Activated T-cell treated with anti-CD3 and anti-CD28 coated beads, Interleukin-2, amount 50 U/mL, for 72 hours (primary cell): ENCODE measurements at regions not wholly inside any gene's neighbourhood (a gene's known extent, or its start where the extent isn't known, plus 50 kb on each side); places are given as distances from the start of the nearest gene placed in this dataset.
"Not testable (repeated sequence)": the region's sequence is repeated elsewhere in the genome, so short reads cannot be mapped to it uniquely, and the experiment has no call there.

Source experiments
- ATAC-seq, 2 donors: fragments of 150-1000 bp; cut with Tn5 transposase; replicated peaks in 1 of 2; 2 replicates each; pipeline ENCODE4 v1.10.0; 2021; ENCODE audit warnings: moderate library complexity in 2 of 2, mild to moderate bottlenecking in 1 of 2
- DNase-seq, 2 donors: peaks; one replicate each; pipeline ENCODE4 v3.0.0; 2021 to 2022; ENCODE audit warnings: mixed read lengths in 1 of 2
- H3K27ac Mint-ChIP-seq: one replicate; pipeline ENCODE4 v1.8.0; 2022; ENCODE audit warnings: mild to moderate bottlenecking, moderate library complexity, mixed read lengths
- H3K27me3 Mint-ChIP-seq: one replicate; pipeline ENCODE4 v1.8.0; 2022; ENCODE audit warnings: low read depth, mixed read lengths
- H3K36me3 Mint-ChIP-seq, 2 donors: one replicate each; pipeline ENCODE4 v1.8.0; 2022; ENCODE audit warnings: mixed read lengths in 2 of 2, mild to moderate bottlenecking in 1 of 2; ENCODE audit not compliant: insufficient read depth in 2 of 2
- H3K4me1 Mint-ChIP-seq: one replicate; pipeline ENCODE4 v1.8.0; 2022; ENCODE audit warnings: low read depth, mixed read lengths
- H3K4me3 Mint-ChIP-seq, 2 donors: one replicate each; pipeline ENCODE4 v1.8.0; 2022; ENCODE audit warnings: mild to moderate bottlenecking in 2 of 2, mixed read lengths in 2 of 2, moderate library complexity in 2 of 2
- H3K9me3 Mint-ChIP-seq, 2 donors: one replicate each; pipeline ENCODE4 v1.8.0; 2022; ENCODE audit warnings: mixed read lengths in 2 of 2

- DNase-seq: no peak
- Mint-ChIP-seq H3K4me1 (peaks cover 12% of the 10 kb centered on the region), H3K4me3 (no peak overlapping the region), H3K9me3 (peaks cover 0 to 4% of the 10 kb centered on the region in 2 donors), H3K27ac (no peak overlapping the region), H3K36me3 (no peaks in the 10 kb centered on the region), H3K27me3 (no peaks in the 10 kb centered on the region)
- ATAC-seq: no peak
Measured at GRCh38 chr1:168833362-168833761, 104.4 kb upstream of the DPT start.

- Mint-ChIP-seq H3K27me3 (no peaks in the 10 kb centered on the region), H3K9me3 (peaks cover 0 to 4% of the 10 kb centered on the region in 2 donors)
- ATAC-seq: no peak
Measured at GRCh38 chr1:168833801-168834224, 104.8 kb upstream of the DPT start.

DNA sequence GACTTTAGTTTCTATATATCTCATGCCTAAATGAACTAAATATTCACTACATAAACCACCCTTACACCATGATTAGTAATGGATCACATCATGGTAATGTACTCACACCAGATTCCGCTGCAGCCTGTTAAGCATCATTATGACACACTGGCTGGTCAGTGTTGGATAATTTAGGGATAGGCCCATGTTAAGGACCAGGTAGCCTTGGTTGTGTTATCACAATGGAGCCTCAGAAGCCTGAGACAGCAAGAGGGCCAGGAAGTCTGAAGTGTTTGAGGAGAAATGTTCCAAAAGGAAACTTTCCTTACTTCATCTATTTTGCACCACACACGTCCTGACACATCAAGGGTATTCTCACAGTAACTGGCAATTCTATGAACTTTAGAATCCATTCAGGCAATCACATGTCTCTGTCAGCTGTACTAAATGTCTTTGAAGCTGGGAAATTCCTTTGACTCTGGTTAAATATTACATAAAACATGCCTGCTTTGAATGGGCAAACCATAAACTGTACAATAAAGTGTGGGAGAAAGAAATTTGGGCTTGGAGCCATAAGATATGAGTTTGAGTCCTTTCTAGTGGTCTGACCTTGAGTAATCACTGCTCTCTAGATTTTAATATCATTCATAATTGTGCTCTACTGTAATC, 105.3 kb upstream of the DPT start:
- Mint-ChIP-seq H3K4me3 (no peak overlapping the region), H3K27ac (peak overlapping the region; percentile 5)
- no peak for DNase-seq

More at GRCh38 chr1:168833801-168834224, 104.8 kb upstream of the DPT start:
- Mint-ChIP-seq H3K27ac (peak overlapping the region; percentile 5), H3K36me3 (no peaks in the 10 kb centered on the region), H3K4me1 (peaks cover 12% of the 10 kb centered on the region), H3K4me3 (no peak overlapping the region)
- DNase-seq: no peak

GRCh38 chr1:168835176-168835575, 106.2 kb upstream of the DPT start:
- no peak for DNase-seq
- Mint-ChIP-seq H3K36me3 (no peaks in the 10 kb centered on the region), H3K27me3 (no peaks in the 10 kb centered on the region), H3K27ac (no peak overlapping the region), H3K4me3 (no peak overlapping the region), H3K4me1 (peaks cover 12% of the 10 kb centered on the region), H3K9me3 (peaks cover 0 to 4% of the 10 kb centered on the region in 2 donors)
- no peak for ATAC-seq

More for the DNA sequence above, 105.3 kb upstream of the DPT start:
- no peaks in the 10 kb centered on the region for H3K27me3 Mint-ChIP-seq
- peaks cover 12% of the 10 kb centered on the region for H3K4me1 Mint-ChIP-seq
- no peaks in the 10 kb centered on the region for H3K36me3 Mint-ChIP-seq
- H3K9me3 Mint-ChIP-seq: peaks cover 0 to 4% of the 10 kb centered on the region in 2 donors
- ATAC-seq: peak; percentile 43 to 51

GRCh38 chr1:168835791-168836190, 106.8 kb upstream of the DPT start:
- H3K4me3 Mint-ChIP-seq: no peak overlapping the region
- peaks cover 0 to 4% of the 10 kb centered on the region in 2 donors for H3K9me3 Mint-ChIP-seq
- H3K36me3 Mint-ChIP-seq: no peaks in the 10 kb centered on the region
- no peak for ATAC-seq
- H3K27ac Mint-ChIP-seq: no peak overlapping the region
- no peaks in the 10 kb centered on the region for H3K27me3 Mint-ChIP-seq
- DNase-seq: no peak
- H3K4me1 Mint-ChIP-seq: peaks cover 12% of the 10 kb centered on the region

DNA sequence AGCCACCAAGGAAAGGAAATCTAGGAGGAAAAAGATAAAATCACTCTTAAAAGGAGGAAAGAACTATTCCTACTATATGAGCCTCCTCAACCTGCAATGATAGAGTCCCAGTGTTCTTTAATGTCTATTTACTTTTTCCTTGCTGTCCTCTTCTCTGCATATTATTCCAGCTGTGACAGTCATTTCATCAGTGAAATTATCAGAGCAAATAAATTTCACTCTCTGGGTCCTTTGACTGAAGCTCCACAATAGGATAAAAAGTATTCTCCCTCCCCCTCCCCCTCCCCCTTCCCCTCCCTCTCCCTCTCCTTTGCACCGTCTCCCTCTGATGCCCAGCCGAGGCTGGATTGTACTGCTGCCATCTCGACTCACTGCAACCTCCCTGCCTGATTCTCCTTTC, 107.5 kb upstream of the DPT start:
- no peak for ATAC-seq
- Mint-ChIP-seq H3K4me3 (no peak overlapping the region), H3K4me1 (peaks cover 12% of the 10 kb centered on the region), H3K27me3 (no peaks in the 10 kb centered on the region), H3K9me3 (peaks cover 0 to 4% of the 10 kb centered on the region in 2 donors), H3K36me3 (no peaks in the 10 kb centered on the region), H3K27ac (no peak overlapping the region)
- DNase-seq: no peak

- not testable (repeated sequence) for H3K27ac Mint-ChIP-seq
Measured at GRCh38 chr1:168837230-168837629, 108.2 kb upstream of the DPT start.

GRCh38 chr1:168842306-168842705, 113.3 kb upstream of the DPT start:
- Mint-ChIP-seq H3K4me3 (no peak overlapping the region), H3K9me3 (peaks cover 0 to 2% of the 10 kb centered on the region in 2 donors), H3K4me1 (no peaks in the 10 kb centered on the region), H3K36me3 (no peaks in the 10 kb centered on the region), H3K27me3 (peaks cover 7% of the 10 kb centered on the region), H3K27ac (no peak overlapping the region)
- ATAC-seq: no peak
- no peak for DNase-seq

More at GRCh38 chr1:168837230-168837629, 108.2 kb upstream of the DPT start:
- not testable (repeated sequence) for ATAC-seq, DNase-seq, H3K27me3 Mint-ChIP-seq, H3K36me3 Mint-ChIP-seq, H3K9me3 Mint-ChIP-seq, H3K4me3 Mint-ChIP-seq
- peaks cover 12% of the 10 kb centered on the region for H3K4me1 Mint-ChIP-seq

DNA sequence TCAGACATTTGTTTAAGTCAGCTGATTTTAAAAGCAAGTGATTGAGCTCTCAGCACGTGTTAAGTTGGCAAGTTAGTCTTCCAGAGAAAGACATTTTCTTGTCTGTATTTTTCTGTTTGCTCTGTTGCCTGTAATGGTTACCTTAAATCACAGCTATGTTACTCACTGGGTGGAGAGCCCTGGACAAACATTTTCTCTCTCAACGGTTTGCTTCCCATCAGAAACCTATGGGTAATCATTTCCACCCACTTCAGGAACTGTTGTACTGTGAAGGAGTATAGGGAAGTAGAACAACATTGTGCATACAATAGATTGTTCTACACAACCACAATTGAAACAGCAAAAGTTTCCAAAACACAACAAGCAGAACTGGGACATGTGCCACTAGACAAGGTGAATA, 113.9 kb upstream of the DPT start:
- DNase-seq (no peak), ATAC-seq (no peak)
- no peaks in the 10 kb centered on the region for H3K4me1 Mint-ChIP-seq
- H3K36me3 Mint-ChIP-seq: no peaks in the 10 kb centered on the region
- peaks cover 7% of the 10 kb centered on the region for H3K27me3 Mint-ChIP-seq
- H3K4me3 Mint-ChIP-seq: no peak overlapping the region
- H3K27ac Mint-ChIP-seq: no peak overlapping the region
- H3K9me3 Mint-ChIP-seq: no peaks in the 10 kb centered on the region

DNA sequence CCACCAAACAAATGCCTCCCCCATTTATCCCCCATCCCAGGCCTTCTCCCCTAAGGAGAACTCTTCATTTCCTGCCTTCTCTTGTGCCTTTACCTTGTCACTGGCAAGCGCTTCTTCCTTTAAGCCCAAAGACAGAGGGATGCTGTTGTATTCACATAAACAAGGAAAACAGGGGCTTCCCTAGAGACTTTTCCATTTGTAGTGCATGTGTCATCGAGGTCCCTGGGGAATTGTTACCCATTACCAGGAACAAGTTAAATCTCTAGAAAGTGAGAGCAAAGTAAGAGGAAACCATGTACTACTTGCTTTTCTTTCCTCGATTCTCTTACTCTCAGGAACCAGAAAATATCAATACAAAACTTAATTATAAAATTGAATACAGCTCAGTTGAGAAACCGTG, 114.4 kb upstream of the DPT start:
- no peak for ATAC-seq
- no peaks in the 10 kb centered on the region for H3K36me3 Mint-ChIP-seq

GRCh38 chr1:168843950-168844349, 114.9 kb upstream of the DPT start:
- no peak for ATAC-seq
- Mint-ChIP-seq H3K27ac (no peak overlapping the region), H3K9me3 (no peaks in the 10 kb centered on the region), H3K4me1 (no peaks in the 10 kb centered on the region), H3K27me3 (peaks cover 14% of the 10 kb centered on the region), H3K4me3 (no peak overlapping the region), H3K36me3 (no peaks in the 10 kb centered on the region)
- DNase-seq: no peak

More for the DNA sequence above, 114.4 kb upstream of the DPT start:
- H3K4me3 Mint-ChIP-seq: no peak overlapping the region
- no peaks in the 10 kb centered on the region for H3K4me1 Mint-ChIP-seq
- peaks cover 12% of the 10 kb centered on the region for H3K27me3 Mint-ChIP-seq
- no peaks in the 10 kb centered on the region for H3K9me3 Mint-ChIP-seq
- H3K27ac Mint-ChIP-seq: no peak overlapping the region
- DNase-seq: no peak

DNA sequence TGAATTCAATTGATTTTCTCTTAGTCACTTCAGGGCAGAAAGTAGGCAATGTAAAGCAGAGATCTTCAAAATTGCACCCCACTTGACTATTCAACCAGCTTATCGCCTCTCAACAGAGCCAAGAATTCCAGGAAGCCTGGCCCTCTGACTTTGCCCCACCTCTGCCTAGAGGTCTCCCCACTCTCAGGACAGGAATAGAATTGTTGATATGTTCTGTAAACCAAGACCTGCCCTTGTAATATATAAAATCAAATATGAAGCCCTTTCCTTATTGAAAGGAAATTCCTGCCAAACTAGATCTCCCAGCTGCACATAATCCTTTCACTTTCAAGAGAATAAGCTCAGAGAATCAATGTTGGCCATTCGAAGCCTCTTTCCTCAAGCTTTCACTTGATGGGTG, 116.1 kb upstream of the DPT start:
- Mint-ChIP-seq H3K4me1 (no peaks in the 10 kb centered on the region), H3K4me3 (no peak overlapping the region), H3K27me3 (peaks cover 14% of the 10 kb centered on the region), H3K9me3 (no peaks in the 10 kb centered on the region), H3K27ac (no peak overlapping the region), H3K36me3 (no peaks in the 10 kb centered on the region)
- ATAC-seq (no peak), DNase-seq (no peak)

DNA sequence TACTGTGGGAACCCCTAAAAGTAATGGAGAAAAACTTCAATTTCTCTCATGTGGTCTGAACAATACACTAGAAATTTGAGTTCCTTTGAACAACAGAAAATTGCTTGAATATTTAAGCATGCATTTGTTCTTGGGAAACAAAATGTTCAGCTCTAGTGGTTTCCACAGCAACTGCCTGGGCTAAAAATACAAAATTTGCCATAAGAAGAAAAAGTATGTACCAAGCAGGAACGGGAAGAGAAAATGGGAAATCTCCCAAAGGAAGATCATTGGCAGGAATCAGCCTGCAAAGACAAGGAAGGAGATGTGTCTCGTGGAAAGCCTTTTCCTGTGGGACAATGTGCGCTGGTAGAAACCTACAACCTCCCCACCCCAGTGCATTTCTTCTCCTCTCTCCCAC, 119.0 kb upstream of the DPT start:
- no peak overlapping the region for H3K27ac Mint-ChIP-seq
- no peaks in the 10 kb centered on the region for H3K4me1 Mint-ChIP-seq
- no peaks in the 10 kb centered on the region for H3K36me3 Mint-ChIP-seq
- no peak for DNase-seq
- H3K27me3 Mint-ChIP-seq: peaks cover 14% of the 10 kb centered on the region
- peaks cover 0 to 3% of the 10 kb centered on the region in 2 donors for H3K9me3 Mint-ChIP-seq
- no peak for ATAC-seq
- no peak overlapping the region for H3K4me3 Mint-ChIP-seq

DNA sequence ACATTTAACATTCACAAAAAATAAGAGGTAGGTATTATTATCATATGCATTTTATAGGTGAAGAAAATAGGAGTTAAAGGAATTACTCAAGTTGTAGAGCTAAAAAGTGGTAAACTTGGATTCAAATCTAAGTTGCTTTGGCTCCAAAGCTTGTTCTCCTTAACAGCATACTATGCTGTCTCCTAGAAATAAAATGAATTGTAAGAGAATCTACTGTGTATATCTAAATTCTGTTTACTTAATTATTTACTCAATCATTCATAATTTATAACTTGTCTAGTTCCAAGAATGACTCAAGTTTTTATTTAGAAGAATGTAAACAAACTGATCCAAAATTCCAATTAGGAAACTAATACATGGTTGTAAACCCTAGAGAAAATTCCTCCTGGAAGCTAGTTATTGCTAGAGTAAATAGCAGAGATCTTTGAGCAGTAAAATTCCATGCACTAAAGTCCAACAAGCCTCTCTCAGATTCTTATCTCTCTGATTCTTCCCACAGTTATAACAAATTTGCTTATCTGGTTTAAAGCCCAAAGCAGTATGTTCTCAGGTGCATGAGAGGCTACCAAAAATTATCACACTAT, 132.5 kb upstream of the DPT start:
- Mint-ChIP-seq H3K27ac (no peak overlapping the region), H3K4me3 (no peak overlapping the region), H3K27me3 (no peaks in the 10 kb centered on the region), H3K36me3 (peaks cover 0 to 5% of the 10 kb centered on the region in 2 donors), H3K4me1 (no peaks in the 10 kb centered on the region), H3K9me3 (peaks cover 0 to 12% of the 10 kb centered on the region in 2 donors)
- DNase-seq (no peak), ATAC-seq (no peak)
